GM19467 (cell line): ENCODE measurements at regions not wholly inside any gene's neighbourhood (a gene's known extent, or its start where the extent isn't known, plus 50 kb on each side); places are given as distances from the start of the nearest gene placed in this dataset.

Experiments used
- ATAC-seq: cut with Tn5 transposase; IDR thresholded peaks from one replicate; pipeline ENCODE4 v1.9.1; 2021; ENCODE audit warnings: mild to moderate bottlenecking, moderate library complexity; ENCODE audit not compliant: unreplicated experiment

- no peak for ATAC-seq
Measured at GRCh38 chr2:16196687-16197503, 256.5 kb downstream of the MYCN start.

- no peak for ATAC-seq
Measured at GRCh38 chr2:16195681-16196070, 255.3 kb downstream of the MYCN start.

- ATAC-seq = no peak
Measured at GRCh38 chr2:16194931-16195680, 254.8 kb downstream of the MYCN start.

GRCh38 chr2:16194530-16194929 is 254.2 kb downstream of the MYCN start:
- ATAC-seq = no peak

- no peak for ATAC-seq
Measured at GRCh38 chr2:16194096-16194390, 253.7 kb downstream of the MYCN start.

GRCh38 chr2:16192416-16193216 is 252.3 kb downstream of the MYCN start:
- ATAC-seq = no peak

GRCh38 chr2:16191431-16192200 is 251.3 kb downstream of the MYCN start:
- ATAC-seq = no peak

GRCh38 chr2:16190446-16191270 is 250.3 kb downstream of the MYCN start:
- no peak for ATAC-seq

GRCh38 chr2:16189836-16190160 is 249.4 kb downstream of the MYCN start:
- ATAC-seq = no peak

GRCh38 chr2:16189029-16189835 is 248.9 kb downstream of the MYCN start:
- ATAC-seq = no peak

- ATAC-seq = no peak
Measured at GRCh38 chr2:16188261-16188890, 248.0 kb downstream of the MYCN start.

GRCh38 chr2:16187482-16187817 is 247.1 kb downstream of the MYCN start:
- ATAC-seq = no peak

GRCh38 chr2:16186661-16187481 is 246.5 kb downstream of the MYCN start:
- no peak for ATAC-seq

GRCh38 chr2:16185801-16186272 is 245.5 kb downstream of the MYCN start:
- no peak for ATAC-seq

GRCh38 chr2:16184945-16185660 is 244.8 kb downstream of the MYCN start:
- no peak for ATAC-seq

GRCh38 chr2:16184341-16184890 is 244.1 kb downstream of the MYCN start:
- no peak for ATAC-seq

GRCh38 chr2:16183345-16183744 is 243.0 kb downstream of the MYCN start:
- ATAC-seq = no peak
